ENCODE measurements at regions not wholly inside any gene's neighbourhood (a gene's known extent, or its start where the extent isn't known, plus 50 kb on each side); places are given as distances from the start of the nearest gene placed in this dataset.

DNA sequence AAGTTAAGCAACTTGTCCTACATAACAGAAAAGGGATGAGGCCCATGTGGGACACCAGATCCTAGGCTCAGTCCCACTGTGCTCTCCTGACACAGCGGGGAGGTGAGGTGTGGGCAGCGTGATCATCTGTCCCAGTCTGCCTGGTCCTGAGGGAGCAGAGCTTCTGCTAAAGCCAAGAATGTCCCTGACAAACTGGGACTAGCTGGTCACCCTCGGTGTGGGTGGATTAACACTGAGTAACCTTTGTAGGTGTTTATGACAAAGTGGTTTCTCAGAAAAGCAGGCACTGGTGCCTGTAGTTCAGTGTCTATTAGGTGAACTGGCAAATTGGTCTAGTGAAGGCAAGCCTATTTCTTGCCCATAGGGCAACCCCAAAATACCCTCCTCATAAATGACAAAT is 127.8 kb upstream of the HABP2 start:
- TF ChIP-seq POLR2AphosphoS5 (IDR thresholded peaks at IDR 0.05; ENCODE audit: low read depth, low read length), result no peak
- TF ChIP-seq, protein P1, sequence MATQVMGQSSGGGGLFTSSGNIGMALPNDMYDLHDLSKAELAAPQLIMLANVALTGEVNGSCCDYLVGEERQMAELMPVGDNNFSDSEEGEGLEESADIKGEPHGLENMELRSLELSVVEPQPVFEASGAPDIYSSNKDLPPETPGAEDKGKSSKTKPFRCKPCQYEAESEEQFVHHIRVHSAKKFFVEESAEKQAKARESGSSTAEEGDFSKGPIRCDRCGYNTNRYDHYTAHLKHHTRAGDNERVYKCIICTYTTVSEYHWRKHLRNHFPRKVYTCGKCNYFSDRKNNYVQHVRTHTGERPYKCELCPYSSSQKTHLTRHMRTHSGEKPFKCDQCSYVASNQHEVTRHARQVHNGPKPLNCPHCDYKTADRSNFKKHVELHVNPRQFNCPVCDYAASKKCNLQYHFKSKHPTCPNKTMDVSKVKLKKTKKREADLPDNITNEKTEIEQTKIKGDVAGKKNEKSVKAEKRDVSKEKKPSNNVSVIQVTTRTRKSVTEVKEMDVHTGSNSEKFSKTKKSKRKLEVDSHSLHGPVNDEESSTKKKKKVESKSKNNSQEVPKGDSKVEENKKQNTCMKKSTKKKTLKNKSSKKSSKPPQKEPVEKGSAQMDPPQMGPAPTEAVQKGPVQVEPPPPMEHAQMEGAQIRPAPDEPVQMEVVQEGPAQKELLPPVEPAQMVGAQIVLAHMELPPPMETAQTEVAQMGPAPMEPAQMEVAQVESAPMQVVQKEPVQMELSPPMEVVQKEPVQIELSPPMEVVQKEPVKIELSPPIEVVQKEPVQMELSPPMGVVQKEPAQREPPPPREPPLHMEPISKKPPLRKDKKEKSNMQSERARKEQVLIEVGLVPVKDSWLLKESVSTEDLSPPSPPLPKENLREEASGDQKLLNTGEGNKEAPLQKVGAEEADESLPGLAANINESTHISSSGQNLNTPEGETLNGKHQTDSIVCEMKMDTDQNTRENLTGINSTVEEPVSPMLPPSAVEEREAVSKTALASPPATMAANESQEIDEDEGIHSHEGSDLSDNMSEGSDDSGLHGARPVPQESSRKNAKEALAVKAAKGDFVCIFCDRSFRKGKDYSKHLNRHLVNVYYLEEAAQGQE (IDR thresholded peaks at IDR 0.05; ENCODE audit: insufficient read depth in 1 of 2, low read depth in 2 of 2, low read length in 2 of 2), result no peak
- TF ChIP-seq SIN3A (IDR thresholded peaks at IDR 0.05; ENCODE audit: borderline replicate concordance, insufficient read depth, low read length), result no peak
- TF ChIP-seq TAF1 (IDR thresholded peaks at IDR 0.05; ENCODE audit: borderline replicate concordance, insufficient read depth, low read length), result no peak
- no peak for TF ChIP-seq FOXP2 (optimal IDR thresholded peaks at IDR 0.05; ENCODE audit: borderline replicate concordance, extremely low read depth, extremely low read length, insufficient read depth)

Measured in PFSK-1 (cell line).